ENCODE measurements at regions not wholly inside any gene's neighbourhood (a gene's known extent, or its start where the extent isn't known, plus 50 kb on each side); places are given as distances from the start of the nearest gene placed in this dataset.

DNA sequence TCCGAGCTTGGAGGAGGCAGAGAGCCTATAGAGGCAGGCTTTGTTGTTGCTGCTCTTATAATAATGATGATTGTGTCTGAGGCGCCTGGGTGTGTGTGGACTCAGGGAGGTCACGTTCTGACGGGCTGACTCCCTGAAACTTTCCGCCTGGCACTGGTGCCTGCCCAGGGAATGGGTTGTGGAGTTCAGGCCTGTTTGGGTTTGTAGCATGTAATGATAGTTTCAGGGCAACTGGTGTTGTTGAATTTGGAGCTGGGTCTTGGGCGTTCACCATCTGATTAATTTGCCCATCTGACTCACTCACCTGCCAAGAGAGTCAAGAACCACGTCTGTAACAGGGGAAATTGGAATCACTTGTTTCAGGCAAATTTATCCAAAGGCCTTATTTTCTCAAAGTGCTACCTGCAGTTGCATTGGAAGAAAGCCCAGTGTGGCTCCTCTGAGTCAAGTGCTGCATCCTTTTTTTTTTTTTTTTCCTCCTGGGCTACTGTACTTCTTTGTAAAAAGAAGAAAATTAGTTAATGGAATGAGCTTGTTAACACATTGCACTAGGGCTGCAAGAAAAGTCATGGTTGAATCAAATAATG, 386.5 kb downstream of the GADD45G start:
- Histone ChIP-seq H4K20me1 (ENCODE audit: insufficient read depth, low read length) (no peaks in the 10 kb centered on the region), H3K9me3 (ENCODE audit: low read length) (no peaks in the 10 kb centered on the region), H2AFZ (ENCODE audit: low read length) (no peak overlapping the region), H3K4me3 (ENCODE audit: low read depth, low read length, poor library complexity, severe bottlenecking) (no peak overlapping the region), H3K79me2 (ENCODE audit: insufficient read depth, low read depth, low read length) (no peaks in the 10 kb centered on the region), H3K27ac (ENCODE audit: low read depth, low read length, poor library complexity, severe bottlenecking) (no peak overlapping the region), H3K4me2 (ENCODE audit: low read length) (no peak overlapping the region), H3K36me3 (ENCODE audit: insufficient read depth, low read length) (no peaks in the 10 kb centered on the region), H3K4me1 (ENCODE audit: insufficient read depth, low read length, poor library complexity, severe bottlenecking) (no peaks in the 10 kb centered on the region), H3K9me2 (ENCODE audit: insufficient read depth, low read length) (no peaks in the 10 kb centered on the region)
- no TSS peak for BruUV-seq (replicated peaks)
- no peak for TF ChIP-seq EZH2phosphoT487 (IDR thresholded peaks at IDR 0.05; ENCODE audit: borderline replicate concordance, low read depth, low read length)
- TF ChIP-seq, protein P1, sequence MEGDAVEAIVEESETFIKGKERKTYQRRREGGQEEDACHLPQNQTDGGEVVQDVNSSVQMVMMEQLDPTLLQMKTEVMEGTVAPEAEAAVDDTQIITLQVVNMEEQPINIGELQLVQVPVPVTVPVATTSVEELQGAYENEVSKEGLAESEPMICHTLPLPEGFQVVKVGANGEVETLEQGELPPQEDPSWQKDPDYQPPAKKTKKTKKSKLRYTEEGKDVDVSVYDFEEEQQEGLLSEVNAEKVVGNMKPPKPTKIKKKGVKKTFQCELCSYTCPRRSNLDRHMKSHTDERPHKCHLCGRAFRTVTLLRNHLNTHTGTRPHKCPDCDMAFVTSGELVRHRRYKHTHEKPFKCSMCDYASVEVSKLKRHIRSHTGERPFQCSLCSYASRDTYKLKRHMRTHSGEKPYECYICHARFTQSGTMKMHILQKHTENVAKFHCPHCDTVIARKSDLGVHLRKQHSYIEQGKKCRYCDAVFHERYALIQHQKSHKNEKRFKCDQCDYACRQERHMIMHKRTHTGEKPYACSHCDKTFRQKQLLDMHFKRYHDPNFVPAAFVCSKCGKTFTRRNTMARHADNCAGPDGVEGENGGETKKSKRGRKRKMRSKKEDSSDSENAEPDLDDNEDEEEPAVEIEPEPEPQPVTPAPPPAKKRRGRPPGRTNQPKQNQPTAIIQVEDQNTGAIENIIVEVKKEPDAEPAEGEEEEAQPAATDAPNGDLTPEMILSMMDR (conservative IDR thresholded peaks at IDR 0.05; ENCODE audit: low read length): no peak
- ChIA-PET CTCF (ENCODE audit: unreplicated experiment) (no interaction called here), POLR2A (interaction anchor here (0.6 to 0.9 kb wide), 2 partner anchors 398 to 401 kb away, joined by 4 to 5 read pairs; no protein-coding TSS in a partner anchor)
- intact Hi-C loops (cut with micrococcal nuclease; ENCODE audit: unreplicated experiment): no loop called here
- no peak for DNase-seq (ENCODE audit: low spot score)

DNA sequence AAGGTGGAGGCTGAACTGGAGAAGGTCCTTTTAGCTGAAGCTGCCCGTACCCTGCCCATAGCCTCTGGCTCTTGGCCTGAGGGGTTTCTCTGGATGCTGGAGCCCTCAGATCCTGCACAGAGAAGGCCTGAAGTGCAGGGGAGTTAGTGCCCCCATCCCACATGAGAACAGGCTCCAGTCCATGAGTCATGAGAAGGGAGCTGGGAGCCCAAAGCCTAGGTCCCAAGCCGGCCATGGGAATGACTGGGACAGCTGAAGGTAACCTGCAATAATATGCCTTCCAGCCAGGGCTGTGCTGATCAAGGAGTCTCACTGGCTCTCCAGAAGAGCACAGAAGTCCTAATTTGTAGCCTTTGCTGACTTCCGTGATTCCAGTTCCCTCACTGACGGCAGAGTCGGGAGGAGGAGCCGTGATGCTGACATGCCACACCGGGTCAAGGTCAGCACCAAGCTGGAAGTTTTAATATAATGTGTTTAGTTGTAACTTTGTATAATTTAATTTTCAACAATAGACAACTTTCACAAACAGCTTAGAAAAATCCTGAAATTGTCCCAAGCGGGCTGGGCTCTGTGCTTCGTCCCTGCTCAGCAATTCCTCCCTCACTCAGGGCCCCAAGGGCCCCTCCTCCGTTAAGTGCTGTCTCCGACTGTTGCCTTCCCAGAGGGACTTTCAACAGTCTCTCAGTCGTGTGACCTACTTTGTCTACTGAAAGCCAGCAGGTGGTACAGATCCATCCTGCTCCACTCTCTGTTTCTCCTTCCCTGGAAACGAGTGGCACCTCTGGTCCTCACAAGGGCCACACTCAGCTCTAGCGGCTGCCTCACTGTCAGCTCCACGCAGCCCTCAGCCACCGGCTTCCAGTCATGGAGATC, 387.8 kb downstream of the GADD45G start:
- Histone ChIP-seq H3K9me2 (ENCODE audit: insufficient read depth, low read length) (no peaks in the 10 kb centered on the region), H3K79me2 (ENCODE audit: insufficient read depth, low read depth, low read length) (no peaks in the 10 kb centered on the region), H3K36me3 (ENCODE audit: insufficient read depth, low read length) (no peaks in the 10 kb centered on the region), H3K9me3 (ENCODE audit: low read length) (no peaks in the 10 kb centered on the region), H3K4me2 (ENCODE audit: low read length) (no peak overlapping the region), H2AFZ (ENCODE audit: low read length) (no peak overlapping the region), H4K20me1 (ENCODE audit: insufficient read depth, low read length) (no peaks in the 10 kb centered on the region), H3K4me1 (ENCODE audit: insufficient read depth, low read length, poor library complexity, severe bottlenecking) (no peaks in the 10 kb centered on the region), H3K27ac (ENCODE audit: low read depth, low read length, poor library complexity, severe bottlenecking) (no peak overlapping the region), H3K4me3 (ENCODE audit: low read depth, low read length, poor library complexity, severe bottlenecking) (no peak overlapping the region)
- POLR2A ChIA-PET: no interaction called here
- CTCF ChIA-PET (ENCODE audit: unreplicated experiment): no interaction called here
- BruUV-seq (replicated peaks): no TSS peak
- DNase-seq (ENCODE audit: low spot score): no peak
- intact Hi-C loops (cut with micrococcal nuclease; ENCODE audit: unreplicated experiment): no loop called here
- TF ChIP-seq EZH2phosphoT487 (IDR thresholded peaks at IDR 0.05; ENCODE audit: borderline replicate concordance, low read depth, low read length): no peak
- TF ChIP-seq, protein P1 (conservative IDR thresholded peaks at IDR 0.05; ENCODE audit: low read length): no peak

All from OCI-LY7 (cell line).